IMR-90 (cell line): ENCODE measurements at regions not wholly inside any gene's neighbourhood (a gene's known extent, or its start where the extent isn't known, plus 50 kb on each side); places are given as distances from the start of the nearest gene placed in this dataset.

Experiments
- FOS ChIP-seq: fragments of 150-350 bp; IDR thresholded peaks from 2 replicates; pipeline ENCODE4 v1.6.1; 2016; ENCODE audit warnings: low read depth, low read length
- MXI1 ChIP-seq: IDR thresholded peaks from 2 replicates; pipeline ENCODE4 v1.6.1; 2012; ENCODE audit warnings: low read depth, mild to moderate bottlenecking, low read length, moderate library complexity, borderline replicate concordance
- POLR2A ChIP-seq: IDR thresholded peaks from 2 replicates; pipeline ENCODE4 v1.6.1; 2012; ENCODE audit warnings: mild to moderate bottlenecking, low read depth, low read length
- RCOR1 ChIP-seq: IDR thresholded peaks from 2 replicates; pipeline ENCODE4 v1.6.1; 2012; ENCODE audit warnings: mild to moderate bottlenecking, low read length, improper control_type of control experiment; ENCODE audit not compliant: insufficient replicate concordance
- TF ChIP-seq, protein P1 (sequence below): conservative IDR thresholded peaks from 2 replicates; pipeline ENCODE4 v1.5.1; 2012; ENCODE audit warnings: mild to moderate bottlenecking, low read depth, low read length, improper control_type of control experiment
- TF ChIP-seq, protein P2 (sequence below): fragments of 150-350 bp; IDR thresholded peaks from 2 replicates; pipeline ENCODE4 v1.6.1; 2017; ENCODE audit warnings: mild to moderate bottlenecking, antibody characterized with exemption, low read length, low read depth

DNA sequence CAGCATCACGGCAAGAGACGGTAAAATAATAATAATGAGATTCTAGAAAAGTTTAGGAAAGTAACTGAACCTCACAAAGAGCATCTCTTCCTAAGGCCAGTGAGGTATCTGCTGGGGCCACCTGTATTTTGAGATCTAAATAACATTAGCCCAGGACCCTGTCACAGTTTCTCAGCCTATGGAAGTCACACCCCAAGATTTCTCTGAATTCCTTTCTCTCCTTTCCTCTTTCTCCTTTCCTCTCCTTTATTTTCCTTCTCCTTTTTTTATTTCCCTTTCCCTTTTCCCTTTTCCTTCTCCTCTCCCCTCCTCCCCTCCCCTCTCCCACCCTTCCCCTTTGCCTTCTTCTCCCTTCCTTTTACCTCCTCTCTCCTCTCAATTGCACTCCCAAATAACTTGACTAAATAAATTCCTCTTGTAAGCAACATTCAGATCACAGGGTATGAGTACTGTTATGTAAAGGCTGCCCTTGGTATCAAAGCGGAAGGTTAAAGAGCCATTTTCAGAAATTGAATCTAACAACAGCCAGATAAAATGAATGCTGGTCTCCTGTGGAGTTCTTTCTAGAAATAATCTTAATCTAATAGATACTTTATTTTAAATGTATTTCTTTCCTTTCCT lies 506.2 kb downstream of the EPM2A start:
- TF ChIP-seq, protein P1, sequence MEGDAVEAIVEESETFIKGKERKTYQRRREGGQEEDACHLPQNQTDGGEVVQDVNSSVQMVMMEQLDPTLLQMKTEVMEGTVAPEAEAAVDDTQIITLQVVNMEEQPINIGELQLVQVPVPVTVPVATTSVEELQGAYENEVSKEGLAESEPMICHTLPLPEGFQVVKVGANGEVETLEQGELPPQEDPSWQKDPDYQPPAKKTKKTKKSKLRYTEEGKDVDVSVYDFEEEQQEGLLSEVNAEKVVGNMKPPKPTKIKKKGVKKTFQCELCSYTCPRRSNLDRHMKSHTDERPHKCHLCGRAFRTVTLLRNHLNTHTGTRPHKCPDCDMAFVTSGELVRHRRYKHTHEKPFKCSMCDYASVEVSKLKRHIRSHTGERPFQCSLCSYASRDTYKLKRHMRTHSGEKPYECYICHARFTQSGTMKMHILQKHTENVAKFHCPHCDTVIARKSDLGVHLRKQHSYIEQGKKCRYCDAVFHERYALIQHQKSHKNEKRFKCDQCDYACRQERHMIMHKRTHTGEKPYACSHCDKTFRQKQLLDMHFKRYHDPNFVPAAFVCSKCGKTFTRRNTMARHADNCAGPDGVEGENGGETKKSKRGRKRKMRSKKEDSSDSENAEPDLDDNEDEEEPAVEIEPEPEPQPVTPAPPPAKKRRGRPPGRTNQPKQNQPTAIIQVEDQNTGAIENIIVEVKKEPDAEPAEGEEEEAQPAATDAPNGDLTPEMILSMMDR: no peak
- no peak for TF ChIP-seq POLR2A
- TF ChIP-seq MXI1: no peak
- TF ChIP-seq FOS: no peak
- no peak for TF ChIP-seq RCOR1
- TF ChIP-seq, protein P2, sequence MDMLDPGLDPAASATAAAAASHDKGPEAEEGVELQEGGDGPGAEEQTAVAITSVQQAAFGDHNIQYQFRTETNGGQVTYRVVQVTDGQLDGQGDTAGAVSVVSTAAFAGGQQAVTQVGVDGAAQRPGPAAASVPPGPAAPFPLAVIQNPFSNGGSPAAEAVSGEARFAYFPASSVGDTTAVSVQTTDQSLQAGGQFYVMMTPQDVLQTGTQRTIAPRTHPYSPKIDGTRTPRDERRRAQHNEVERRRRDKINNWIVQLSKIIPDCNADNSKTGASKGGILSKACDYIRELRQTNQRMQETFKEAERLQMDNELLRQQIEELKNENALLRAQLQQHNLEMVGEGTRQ: no peak
